Keratinocyte (primary cell): ENCODE measurements at regions not wholly inside any gene's neighbourhood (a gene's known extent, or its start where the extent isn't known, plus 50 kb on each side); places are given as distances from the start of the nearest gene placed in this dataset.

Experiments used
- DNase-seq: peaks from one replicate; pipeline ENCODE4 v3.0.0-alpha.2; 2011; ENCODE audit warnings: low read depth, missing footprints, low spot score
- FAIRE-seq: peaks from 2 replicates; lab custom pipeline; 2011; peaks lifted over from hg19 to GRCh38; lab: Jason Lieb, UNC
- H2AFZ ChIP-seq: 2 replicates; pipeline ENCODE4 v1.6.0; 2012; ENCODE audit warnings: low read length, control low read depth, inconsistent platforms; ENCODE audit not compliant: control insufficient read depth
- H3K27ac ChIP-seq: 2 replicates; pipeline ENCODE4 v1.5.1; 2011; ENCODE audit warnings: low read length; ENCODE audit not compliant: control insufficient read depth, insufficient read depth
- H3K27me3 ChIP-seq: 3 replicates; pipeline ENCODE4 v1.6.0; 2011; ENCODE audit warnings: low read length; ENCODE audit not compliant: control insufficient read depth, insufficient read depth; ENCODE audit errors: extremely low read depth
- H3K36me3 ChIP-seq, 2 experiments: 2 replicates in 1 of 2; 3 replicates in 1 of 2; pipeline ENCODE4 v1.5.1; 2011; ENCODE audit warnings: low read length in 2 of 2, mild to moderate bottlenecking in 1 of 2; ENCODE audit not compliant: control insufficient read depth in 2 of 2, insufficient read depth in 2 of 2; ENCODE audit errors: extremely low read depth in 1 of 2
- H3K4me1 ChIP-seq: 3 replicates; pipeline ENCODE4 v1.5.1; 2011; ENCODE audit warnings: low read length; ENCODE audit not compliant: control insufficient read depth, insufficient read depth; ENCODE audit errors: extremely low read depth
- H3K4me2 ChIP-seq: 3 replicates; pipeline ENCODE4 v1.6.0; 2011; ENCODE audit warnings: low read depth, low read length; ENCODE audit not compliant: control insufficient read depth, insufficient read depth; ENCODE audit errors: extremely low read depth
- H3K4me3 ChIP-seq, 3 experiments: fragments of 200-600 bp in 1 of 3; sonication (generic) in 1 of 3; 2 replicates in 2 of 3; 3 replicates in 1 of 3; pipeline ENCODE4 v1.5.1; 2011 to 2016; ENCODE audit warnings: low read length in 3 of 3, mild to moderate bottlenecking in 3 of 3, control low read depth in 2 of 3, inconsistent platforms in 1 of 3, low read depth in 1 of 3, mixed read lengths in 1 of 3, mixed run types in 1 of 3, moderate library complexity in 1 of 3; ENCODE audit not compliant: control insufficient read depth in 2 of 3, insufficient read depth in 2 of 3; ENCODE audit errors: extremely low read depth in 1 of 3
- H3K79me2 ChIP-seq: 2 replicates; pipeline ENCODE4 v1.6.0; 2012; ENCODE audit warnings: low read length; ENCODE audit not compliant: control insufficient read depth, insufficient read depth
- H3K9ac ChIP-seq: 3 replicates; pipeline ENCODE4 v1.6.0; 2011; ENCODE audit warnings: low read length; ENCODE audit not compliant: control insufficient read depth, insufficient read depth; ENCODE audit errors: extremely low read depth
- H3K9me1 ChIP-seq: 3 replicates; pipeline ENCODE4 v1.6.0; 2011; ENCODE audit warnings: low read length; ENCODE audit not compliant: control insufficient read depth, insufficient read depth; ENCODE audit errors: extremely low read depth
- H3K9me3 ChIP-seq: 2 replicates; pipeline ENCODE4 v1.5.1; 2012; ENCODE audit warnings: low read depth, low read length; ENCODE audit not compliant: control insufficient read depth
- H4K20me1 ChIP-seq: 3 replicates; pipeline ENCODE4 v1.6.0; 2011; ENCODE audit warnings: low read length; ENCODE audit not compliant: control insufficient read depth, insufficient read depth; ENCODE audit errors: extremely low read depth
- CTCF ChIP-seq, 3 experiments: IDR thresholded peaks in 1 of 3; conservative IDR thresholded peaks in 1 of 3; optimal IDR thresholded peaks in 1 of 3; 2 replicates in 2 of 3; 3 replicates in 1 of 3; pipeline versions ENCODE3 to v1.5.1; 2011; ENCODE audit warnings: low read length in 3 of 3, mild to moderate bottlenecking in 3 of 3, moderate library complexity in 2 of 3, control low read depth in 1 of 3, inconsistent platforms in 1 of 3; ENCODE audit not compliant: insufficient read depth in 2 of 3; ENCODE audit errors: extremely low read depth in 1 of 3
- EZH2 ChIP-seq: IDR thresholded peaks from one replicate; pipeline ENCODE4 v1.6.1; 2012; ENCODE audit warnings: inconsistent platforms, mild to moderate bottlenecking, low read length, moderate library complexity
- dilution Hi-C: fragments of 300-500 bp; cut with MboI; formaldehyde crosslinking; loops from one replicate; pipeline ENCODE4 v1.7.0; 2020; ENCODE audit warnings: low sequenced_read_pairs; ENCODE audit not compliant: extremely low pct_ligation_motif_present

DNA sequence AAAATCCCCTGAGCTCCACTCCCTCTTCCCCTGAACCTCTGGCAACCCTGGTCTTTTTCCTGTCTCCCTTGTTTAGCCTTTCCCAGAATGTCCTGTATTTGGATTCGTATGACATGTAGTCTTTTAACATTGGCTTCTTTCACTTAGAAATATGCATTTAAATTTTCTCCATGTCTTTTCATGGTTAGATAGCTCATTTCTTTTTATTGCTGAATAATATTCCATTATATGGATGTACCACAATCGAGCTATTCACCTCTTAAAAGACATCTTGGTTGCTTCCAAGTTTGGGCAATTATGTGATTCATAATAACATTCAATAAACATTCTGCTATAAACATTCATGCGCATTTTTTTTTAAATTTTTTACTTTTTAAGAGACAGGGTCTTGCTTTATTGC is 99.6 kb upstream of the ZNF536 start:
- no peak overlapping the region for H2AFZ ChIP-seq
- no peak for TF ChIP-seq CTCF (optimal IDR thresholded peaks at IDR 0.05 in 1 of 3, IDR thresholded peaks at IDR 0.05 in 1 of 3, conservative IDR thresholded peaks at IDR 0.05 in 1 of 3; ENCODE audit: extremely low read depth in 1 of 3, insufficient read depth in 2 of 3, low read length in 3 of 3)
- no peak for TF ChIP-seq EZH2
- no peaks in the 10 kb centered on the region for H3K27me3 ChIP-seq
- FAIRE-seq (no peak), DNase-seq (no peak)
- H3K27ac ChIP-seq: no peak overlapping the region
- no peaks in the 10 kb centered on the region for H3K36me3 ChIP-seq
- no peak overlapping the region for H3K4me2 ChIP-seq
- H3K4me1 ChIP-seq: no peaks in the 10 kb centered on the region
- H3K9me3 ChIP-seq: no peaks in the 10 kb centered on the region
- H3K79me2 ChIP-seq: no peaks in the 10 kb centered on the region
- H3K4me3 ChIP-seq: no peak overlapping the region
- no peak overlapping the region for H3K9ac ChIP-seq
- dilution Hi-C loops: no loop called here
- no peaks in the 10 kb centered on the region for H4K20me1 ChIP-seq
- H3K9me1 ChIP-seq: no peaks in the 10 kb centered on the region

DNA sequence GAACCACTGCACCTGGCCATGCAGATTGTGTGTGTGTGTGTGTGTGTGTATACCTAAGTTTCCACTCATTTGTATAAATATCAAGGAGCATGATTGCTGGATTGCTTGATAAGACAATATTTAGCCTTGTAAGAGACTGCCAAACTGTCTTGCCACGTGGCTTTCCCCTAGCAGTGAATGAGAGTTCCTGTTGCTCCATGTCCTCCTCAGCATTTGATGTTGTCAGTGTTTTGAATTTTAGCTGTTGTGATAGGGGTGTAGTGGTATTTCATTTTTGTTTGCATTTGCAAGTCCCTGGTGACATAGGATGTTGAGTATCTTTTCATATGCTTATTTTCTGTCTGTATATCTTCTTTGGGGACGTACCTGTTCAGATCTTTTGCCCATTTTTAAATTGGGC is 99.0 kb upstream of the ZNF536 start:
- no peak overlapping the region for H3K9ac ChIP-seq
- no peaks in the 10 kb centered on the region for H3K4me1 ChIP-seq
- no peak overlapping the region for H3K4me2 ChIP-seq
- no peaks in the 10 kb centered on the region for H3K9me1 ChIP-seq
- no peak overlapping the region for H3K4me3 ChIP-seq
- no peaks in the 10 kb centered on the region for H3K27me3 ChIP-seq
- DNase-seq: no peak
- TF ChIP-seq EZH2 (no peak), CTCF (optimal IDR thresholded peaks at IDR 0.05 in 1 of 3, IDR thresholded peaks at IDR 0.05 in 1 of 3, conservative IDR thresholded peaks at IDR 0.05 in 1 of 3; ENCODE audit: extremely low read depth in 1 of 3, insufficient read depth in 2 of 3, low read length in 3 of 3) (no peak)
- H3K9me3 ChIP-seq: no peaks in the 10 kb centered on the region
- dilution Hi-C loops: no loop called here
- H2AFZ ChIP-seq: no peak overlapping the region
- no peaks in the 10 kb centered on the region for H3K36me3 ChIP-seq
- no peaks in the 10 kb centered on the region for H4K20me1 ChIP-seq
- FAIRE-seq: no peak
- H3K79me2 ChIP-seq: no peaks in the 10 kb centered on the region
- H3K27ac ChIP-seq: no peak overlapping the region
